Hematopoietic multipotent progenitor cell treated with erythropoietin and hydrocortisone succinate and interleukin-3 and kit ligand, for 15 days (in vitro differentiated cells): ENCODE measurements at regions not wholly inside any gene's neighbourhood (a gene's known extent, or its start where the extent isn't known, plus 50 kb on each side); places are given as distances from the start of the nearest gene placed in this dataset.

Experiments used
- DNase-seq: peaks from one replicate; pipeline ENCODE4 v3.0.0-alpha.2; 2015; ENCODE audit warnings: low spot score

DNA sequence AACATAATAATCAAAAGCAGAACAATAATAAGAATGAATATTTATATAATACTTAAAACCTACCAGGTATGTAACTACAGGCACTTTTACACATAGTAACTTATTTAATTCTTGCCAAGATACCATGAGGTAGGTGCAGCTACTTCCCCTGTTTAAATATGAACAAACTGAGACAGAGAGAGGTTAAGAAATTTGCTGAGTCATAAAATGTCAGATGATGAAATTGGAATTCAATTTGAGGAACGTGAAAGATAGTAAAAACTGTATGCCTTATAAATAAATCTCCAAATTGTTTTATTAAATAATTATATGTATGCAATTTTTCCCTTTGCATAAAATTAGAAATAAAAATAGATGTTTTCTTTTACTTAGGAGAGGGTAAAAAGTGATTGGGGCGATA is 1103.3 kb upstream of the NRXN1 start:
- DNase-seq: no peak

GRCh38 chr2:52128081-52128480 is 1096.1 kb upstream of the NRXN1 start:
- DNase-seq: no peak

- no peak for DNase-seq
Measured at GRCh38 chr2:52127527-52127926, 1095.6 kb upstream of the NRXN1 start.

DNA sequence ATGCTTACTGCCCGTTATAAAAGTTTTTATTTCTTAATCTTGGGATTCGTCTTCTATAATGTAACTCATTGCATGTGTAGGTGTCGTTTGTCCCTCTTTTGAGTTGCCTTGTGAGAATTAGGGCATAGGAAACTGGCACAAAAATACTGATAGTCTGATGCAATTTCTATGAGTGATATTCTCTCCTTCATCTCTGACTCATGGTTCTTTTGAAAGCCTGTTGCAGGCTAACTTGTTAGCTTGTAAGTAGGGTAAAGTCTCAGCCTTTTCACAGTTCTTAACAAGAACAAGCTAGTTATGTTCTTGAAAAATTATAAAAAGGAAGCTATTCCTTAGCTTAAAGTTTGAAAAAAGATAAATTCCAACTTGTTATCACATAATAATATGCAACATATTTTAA is 1085.4 kb upstream of the NRXN1 start:
- no peak for DNase-seq

DNA sequence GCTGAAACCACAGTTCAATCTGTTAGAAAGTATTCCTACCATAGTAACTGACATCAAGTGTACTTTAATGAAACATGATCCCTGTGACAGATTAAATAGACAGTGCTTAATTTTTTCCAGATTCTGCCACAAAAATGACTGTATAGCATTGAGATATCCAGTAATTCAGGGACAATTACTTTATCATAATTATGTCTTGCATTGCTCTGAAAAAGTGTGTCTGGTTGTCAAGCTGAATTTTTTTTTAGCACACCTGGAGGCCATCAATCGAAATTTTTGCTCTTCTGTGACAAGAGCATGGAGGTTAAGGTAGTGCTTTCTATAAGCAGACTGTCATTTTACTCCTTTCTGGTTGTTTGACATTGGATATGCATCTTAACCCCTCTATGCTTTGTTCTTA is 1083.8 kb upstream of the NRXN1 start:
- DNase-seq: no peak

GRCh38 chr2:52113338-52113737 is 1081.4 kb upstream of the NRXN1 start:
- no peak for DNase-seq

DNA sequence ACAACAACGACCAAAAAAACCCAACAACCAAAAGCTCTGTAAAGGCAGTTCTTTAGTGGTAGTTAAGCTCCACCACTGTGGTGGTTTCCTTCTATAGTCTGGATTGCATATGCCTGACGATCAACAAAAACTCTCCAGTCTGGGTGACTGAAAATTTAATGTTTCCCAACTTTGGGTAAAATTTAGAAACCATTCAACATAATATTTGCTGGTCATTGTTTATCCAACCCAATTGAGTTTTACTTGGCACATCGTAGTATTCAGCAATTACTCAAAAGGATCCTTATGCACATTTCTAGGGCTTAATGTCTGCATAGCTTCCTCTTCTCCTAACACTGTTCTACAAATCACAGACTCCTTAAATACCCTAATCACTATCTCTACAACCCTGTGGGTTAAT is 1080.2 kb upstream of the NRXN1 start:
- DNase-seq: no peak

DNA sequence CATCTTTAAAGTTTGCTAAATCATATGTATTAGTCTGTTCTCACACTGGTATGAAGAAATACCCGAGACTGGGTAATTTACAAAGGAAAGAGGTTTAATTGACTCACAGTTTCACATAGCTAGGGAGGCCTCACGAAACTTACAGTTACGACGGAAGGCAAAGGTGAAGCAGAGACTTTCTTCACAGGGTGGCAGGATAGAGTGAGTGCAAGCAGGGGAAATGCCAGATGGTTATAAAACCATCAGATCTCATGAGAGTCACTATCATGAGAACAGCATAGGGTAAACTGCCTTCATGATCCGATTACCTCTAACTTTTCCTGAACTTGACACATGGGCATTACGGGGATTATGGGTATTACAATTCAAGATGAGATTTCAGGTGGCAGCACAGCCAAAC is 1075.2 kb upstream of the NRXN1 start:
- DNase-seq: no peak

DNA sequence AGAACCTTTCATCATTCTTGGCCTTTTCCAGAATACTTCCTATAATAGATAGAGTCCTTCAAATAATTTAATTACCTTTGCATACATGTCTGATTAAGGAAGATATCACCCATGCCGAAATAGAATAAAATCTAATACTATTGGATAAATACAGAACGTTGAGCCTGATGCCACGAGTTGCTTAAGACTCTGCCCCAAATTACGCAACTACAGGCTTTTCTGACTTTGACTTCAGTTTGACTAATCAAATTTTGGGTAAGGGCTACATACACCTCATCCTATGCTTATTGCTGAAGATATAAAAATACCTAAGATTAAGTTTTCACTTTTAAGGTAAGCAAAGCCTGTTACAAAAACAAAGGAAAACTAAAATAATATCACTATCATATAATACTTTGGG is 1065.1 kb upstream of the NRXN1 start:
- no peak for DNase-seq

GRCh38 chr2:52084759-52085158 is 1052.8 kb upstream of the NRXN1 start:
- no peak for DNase-seq

DNA sequence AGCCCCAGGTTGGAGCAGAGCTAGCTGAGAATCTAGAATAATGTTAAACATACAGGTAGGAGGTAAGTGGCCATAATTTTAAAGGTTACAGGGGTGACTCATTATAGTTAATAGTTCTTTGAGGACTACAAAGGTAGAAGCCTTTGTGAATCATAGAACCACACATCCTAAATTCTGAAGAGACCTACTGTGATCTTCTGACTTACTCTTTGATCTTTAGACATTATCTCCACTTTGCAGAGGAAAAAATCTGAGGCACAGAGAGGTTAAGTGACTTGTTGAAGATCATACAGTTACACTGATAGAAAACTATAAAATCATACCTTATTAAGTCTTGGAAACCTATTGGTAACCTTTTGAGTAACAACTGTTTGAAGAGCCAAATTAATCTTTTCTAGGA is 1051.3 kb upstream of the NRXN1 start:
- no peak for DNase-seq

- DNase-seq: no peak
Measured at GRCh38 chr2:52082646-52083045, 1050.7 kb upstream of the NRXN1 start.

GRCh38 chr2:52079602-52080001 is 1047.7 kb upstream of the NRXN1 start:
- no peak for DNase-seq

- no peak for DNase-seq
Measured at GRCh38 chr2:52077159-52077558, 1045.2 kb upstream of the NRXN1 start.

GRCh38 chr2:52074130-52074719 is 1042.3 kb upstream of the NRXN1 start:
- no peak for DNase-seq

DNA sequence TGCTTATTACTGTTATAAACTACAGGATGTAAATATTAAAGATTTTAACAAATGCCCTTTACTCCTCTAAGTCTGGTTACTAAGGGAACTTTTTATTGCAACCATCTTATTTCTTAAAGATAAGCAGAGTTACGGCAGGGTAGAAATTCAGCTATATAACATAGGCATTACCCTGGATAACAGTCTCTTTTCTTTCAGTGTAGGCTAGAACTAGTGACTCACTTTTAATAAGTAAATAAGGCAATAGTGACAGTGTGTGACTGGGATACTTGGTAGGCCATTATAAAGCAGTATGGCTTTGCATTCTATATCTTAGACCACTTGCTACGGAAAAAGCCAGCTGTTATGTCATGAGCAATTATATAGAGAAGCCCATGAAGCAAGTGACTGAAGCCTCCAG is 1041.0 kb upstream of the NRXN1 start:
- DNase-seq: no peak

DNA sequence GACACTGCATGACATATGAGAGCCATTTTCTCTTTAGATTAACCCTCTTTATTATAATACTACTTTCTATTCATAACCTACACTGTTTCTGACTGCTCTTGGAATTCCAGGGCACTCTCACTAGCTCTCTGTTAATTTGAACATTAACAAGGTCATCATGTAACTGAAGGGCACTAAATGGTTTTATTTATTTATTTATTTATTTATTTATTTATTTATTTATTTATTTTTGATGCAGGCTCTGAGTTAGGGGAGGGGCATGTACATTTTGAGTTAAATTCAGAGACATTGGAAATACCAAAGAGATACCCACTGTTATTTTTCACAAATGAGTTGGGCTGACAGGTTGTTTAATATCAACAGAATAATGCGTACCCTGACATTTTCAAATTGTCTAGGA is 1038.7 kb upstream of the NRXN1 start:
- DNase-seq: no peak

DNA sequence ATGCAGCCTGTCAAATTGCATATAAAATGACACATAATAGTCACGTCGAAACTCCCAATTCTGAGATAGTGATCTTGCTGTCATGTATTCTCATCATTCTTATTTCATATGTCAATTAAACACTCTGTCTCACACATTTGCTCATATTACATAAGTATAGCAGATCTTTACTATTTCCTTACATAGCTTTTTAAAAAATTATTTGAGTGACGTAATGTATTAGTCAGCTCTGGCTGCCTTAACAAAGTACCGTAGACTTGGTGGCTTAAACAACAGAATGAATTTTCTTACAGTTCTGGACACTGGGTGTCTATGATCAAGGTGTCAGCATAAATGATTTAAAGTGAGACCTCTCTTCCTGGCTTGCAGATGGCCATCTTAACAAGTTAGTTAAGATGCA is 1032.3 kb upstream of the NRXN1 start:
- no peak for DNase-seq

DNA sequence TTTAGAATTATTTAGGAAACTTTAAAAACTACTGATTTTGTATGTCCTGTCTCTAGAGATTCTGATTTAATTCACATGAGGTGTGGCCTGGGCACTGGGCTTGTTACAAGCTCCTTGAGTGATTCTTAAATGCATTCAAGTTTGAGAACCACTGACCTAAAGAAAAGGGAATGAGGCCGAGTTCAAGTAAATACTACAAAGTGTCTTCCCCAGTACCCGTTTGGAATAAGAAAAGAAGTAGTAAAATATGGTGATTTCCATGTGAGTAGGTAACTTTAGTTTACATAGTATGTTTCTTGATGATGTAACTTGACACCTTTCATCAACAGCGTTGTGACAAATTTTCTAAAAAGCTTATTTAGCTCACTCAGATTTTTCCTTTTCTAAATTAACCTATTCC is 1022.9 kb upstream of the NRXN1 start:
- DNase-seq: no peak

DNA sequence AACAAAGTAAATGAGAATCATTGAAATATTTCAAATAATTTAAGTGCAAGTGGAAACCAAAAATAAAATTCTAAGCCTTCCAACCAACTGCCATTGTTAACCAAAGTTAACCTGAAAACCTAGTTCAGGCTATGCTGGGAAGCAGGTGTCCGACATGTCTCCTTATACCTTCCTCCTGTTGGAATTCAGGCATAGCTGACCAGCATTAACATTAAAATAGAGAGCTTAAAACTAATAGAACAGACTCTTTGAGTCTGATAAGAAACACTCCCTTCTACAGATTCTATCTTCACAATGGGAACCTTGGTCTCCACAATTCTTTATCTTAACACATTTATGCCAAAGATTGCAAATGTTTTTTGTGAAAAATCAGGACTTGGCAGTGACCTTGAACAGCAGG is 1004.9 kb upstream of the NRXN1 start:
- DNase-seq: no peak

DNA sequence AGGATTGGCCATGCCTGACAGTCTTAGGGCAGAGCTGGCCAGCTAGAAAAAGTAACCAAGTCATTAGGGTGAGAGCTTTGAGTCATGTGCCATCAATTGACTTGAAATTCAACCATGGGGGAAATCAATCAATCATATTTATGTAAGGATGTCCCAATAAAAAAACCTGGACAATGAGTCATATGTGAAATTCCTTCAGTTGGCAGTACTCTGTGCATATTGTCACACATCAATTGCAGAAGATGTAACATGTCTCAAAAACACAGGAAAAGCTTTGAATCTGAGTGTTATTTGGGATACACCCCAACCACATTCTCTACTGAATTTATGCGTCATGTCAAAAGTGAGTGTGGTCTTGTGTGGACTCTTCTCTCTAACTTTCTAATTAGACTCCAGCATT is 1004.1 kb upstream of the NRXN1 start:
- no peak for DNase-seq

- DNase-seq: no peak
Measured at GRCh38 chr2:52035391-52035790, 1003.5 kb upstream of the NRXN1 start.

DNA sequence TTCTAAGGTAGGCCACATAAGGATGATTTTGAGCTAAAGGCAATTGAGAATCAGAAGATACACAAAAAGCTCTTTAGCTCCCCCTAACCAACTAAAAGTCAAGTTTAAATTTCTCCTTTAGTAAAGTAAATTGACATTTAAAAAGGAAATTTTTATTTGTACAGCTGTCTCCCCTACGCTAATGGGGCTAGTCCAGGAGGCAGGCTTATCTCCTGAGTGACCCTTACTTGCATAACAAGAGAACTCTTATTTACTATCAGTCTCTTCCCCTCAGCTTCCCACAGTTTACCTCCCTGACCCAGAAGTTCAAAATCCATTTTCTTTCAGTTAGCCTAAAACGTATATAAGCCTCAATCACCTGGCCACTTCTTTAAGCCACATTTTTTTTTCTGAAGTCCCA is 1002.8 kb upstream of the NRXN1 start:
- DNase-seq: no peak

- no peak for DNase-seq
Measured at GRCh38 chr2:52022006-52022405, 990.1 kb upstream of the NRXN1 start.

DNA sequence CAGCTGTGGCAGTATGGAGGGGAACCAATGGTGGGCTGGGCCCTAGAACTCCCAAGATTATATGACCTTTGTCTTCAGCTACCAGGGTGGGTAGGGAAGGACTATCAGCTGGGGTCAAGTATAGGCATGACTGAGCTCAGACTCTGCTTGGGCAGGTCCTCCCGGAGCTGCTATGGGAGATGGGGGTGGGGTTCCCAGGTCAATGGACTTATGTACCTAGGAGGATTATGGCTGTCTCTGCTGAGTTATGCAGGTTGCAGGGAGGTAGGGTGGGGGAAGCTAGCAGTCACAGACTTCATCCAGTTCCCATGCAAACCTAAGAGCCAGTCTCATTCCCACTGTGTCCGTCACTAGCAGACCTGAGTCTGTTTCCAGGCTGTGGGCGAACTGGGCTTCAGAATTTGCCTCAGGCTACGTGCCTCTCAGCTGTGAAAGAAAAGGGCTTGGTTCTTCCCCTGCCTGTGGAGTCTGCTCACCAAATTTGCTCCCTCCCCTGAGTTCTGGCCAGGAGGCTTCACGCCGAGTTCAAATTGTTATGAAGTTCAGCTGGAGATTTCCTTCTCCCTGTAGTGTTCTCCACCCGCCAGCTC is 985.8 kb upstream of the NRXN1 start:
- DNase-seq: no peak
